Ovary (tissue), 3 donors: ENCODE measurements at regions not wholly inside any gene's neighbourhood (a gene's known extent, or its start where the extent isn't known, plus 50 kb on each side); places are given as distances from the start of the nearest gene placed in this dataset.

Source experiments
- EP300 ChIP-seq: sonication (generic); formaldehyde crosslinking; IDR thresholded peaks from one replicate; pipeline ENCODE4 v1.6.1; 2017; ENCODE audit warnings: antibody characterized with exemption
- POLR2A ChIP-seq: fragments of 450-650 bp; IDR thresholded peaks from one replicate; pipeline ENCODE4 v1.6.1; 2017; ENCODE audit warnings: antibody characterized with exemption, mild to moderate bottlenecking, moderate library complexity
- TF ChIP-seq, protein P1 (sequence below), 3 donors: fragments of 450-650 bp in 2 of 3; fragments of 200-600 bp in 1 of 3; IDR thresholded peaks; one replicate each; pipeline versions ENCODE4 v1.5.1 to v1.8.0; 2016 to 2022; ENCODE audit warnings: antibody characterized with exemption in 3 of 3, mild to moderate bottlenecking in 1 of 3
- donor health status: DM: no; HTN: no; CAD: no.

DNA sequence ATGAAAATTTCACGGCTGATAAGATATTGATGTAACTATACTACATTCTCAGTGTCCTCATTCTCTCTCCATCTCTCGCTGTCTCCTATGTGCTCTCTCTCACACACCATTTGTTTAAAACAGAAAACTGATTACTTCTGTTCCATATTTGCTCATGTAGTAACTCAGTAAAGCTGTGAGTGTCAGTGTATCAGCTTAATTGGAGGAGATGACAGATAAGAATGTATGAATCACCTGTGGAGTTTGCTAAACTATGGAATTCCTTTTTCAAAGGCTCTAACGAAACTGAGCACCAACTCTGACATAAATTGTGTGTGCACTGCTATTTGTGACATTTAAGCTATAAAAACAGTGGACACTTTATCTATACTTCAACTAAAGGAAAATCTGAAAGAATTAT is 1080.0 kb downstream of the DSC3 start:
- TF ChIP-seq POLR2A (no peak), EP300 (no peak)
- TF ChIP-seq, protein P1, sequence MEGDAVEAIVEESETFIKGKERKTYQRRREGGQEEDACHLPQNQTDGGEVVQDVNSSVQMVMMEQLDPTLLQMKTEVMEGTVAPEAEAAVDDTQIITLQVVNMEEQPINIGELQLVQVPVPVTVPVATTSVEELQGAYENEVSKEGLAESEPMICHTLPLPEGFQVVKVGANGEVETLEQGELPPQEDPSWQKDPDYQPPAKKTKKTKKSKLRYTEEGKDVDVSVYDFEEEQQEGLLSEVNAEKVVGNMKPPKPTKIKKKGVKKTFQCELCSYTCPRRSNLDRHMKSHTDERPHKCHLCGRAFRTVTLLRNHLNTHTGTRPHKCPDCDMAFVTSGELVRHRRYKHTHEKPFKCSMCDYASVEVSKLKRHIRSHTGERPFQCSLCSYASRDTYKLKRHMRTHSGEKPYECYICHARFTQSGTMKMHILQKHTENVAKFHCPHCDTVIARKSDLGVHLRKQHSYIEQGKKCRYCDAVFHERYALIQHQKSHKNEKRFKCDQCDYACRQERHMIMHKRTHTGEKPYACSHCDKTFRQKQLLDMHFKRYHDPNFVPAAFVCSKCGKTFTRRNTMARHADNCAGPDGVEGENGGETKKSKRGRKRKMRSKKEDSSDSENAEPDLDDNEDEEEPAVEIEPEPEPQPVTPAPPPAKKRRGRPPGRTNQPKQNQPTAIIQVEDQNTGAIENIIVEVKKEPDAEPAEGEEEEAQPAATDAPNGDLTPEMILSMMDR (IDR thresholded peaks at IDR 0.05): no peak
